ENCODE measurements at regions not wholly inside any gene's neighbourhood (a gene's known extent, or its start where the extent isn't known, plus 50 kb on each side); places are given as distances from the start of the nearest gene placed in this dataset.

DNA sequence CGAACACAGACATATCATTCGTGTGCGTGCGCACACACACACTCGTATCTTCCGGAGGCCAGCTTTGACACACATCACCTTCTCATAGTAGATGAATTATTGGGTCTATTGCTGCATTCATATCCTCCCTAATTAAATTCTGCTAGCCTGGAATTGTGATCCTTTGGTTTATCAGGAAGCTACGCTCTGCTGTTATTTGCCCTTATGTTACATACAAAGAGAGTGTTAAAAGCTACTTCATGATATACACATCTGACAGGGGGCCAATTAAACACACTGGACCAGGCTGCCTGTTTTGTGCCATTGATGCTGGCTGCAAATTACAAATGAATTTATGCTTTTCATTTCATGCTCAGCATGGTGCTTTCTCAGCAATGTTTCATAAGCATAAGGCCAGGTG lies 252.0 kb downstream of the RHOU start:
- H3K4me3 Mint-ChIP-seq: no peak overlapping the region
- H3K36me3 Mint-ChIP-seq: peaks cover 4% of the 10 kb centered on the region in 2 donors
- WGBS (ENCODE audit: insufficient coverage): no CpG with 5 or more reads among the region's 7 CpGs
- Histone ChIP-seq H3K4me1 (ENCODE audit: control insufficient read depth in 1 of 2, insufficient read depth in 2 of 2, low read length in 2 of 2) (peaks cover 94 to 99% of the 10 kb centered on the region in 2 donors), H2AFZ (ENCODE audit: insufficient read depth, low read depth, low read length, poor library complexity, severe bottlenecking) (no peak overlapping the region), H3K4me2 (replicated peaks; ENCODE audit: extremely low read depth, low read length, poor library complexity, severe bottlenecking) (no peak overlapping the region), H3K27me3 (ENCODE audit: control insufficient read depth in 2 of 2, insufficient read depth in 2 of 2, low read length in 2 of 2) (no peaks in the 10 kb centered on the region), H3K36me3 (replicated peaks in 1 of 2; ENCODE audit: control insufficient read depth in 1 of 2, insufficient read depth in 2 of 2, low read length in 2 of 2) (no peaks in the 10 kb centered on the region), H3K79me2 (ENCODE audit: insufficient read depth, low read length) (no peaks in the 10 kb centered on the region), H3K9me3 (replicated peaks in 1 of 2; ENCODE audit: control insufficient read depth in 1 of 2, insufficient read depth in 1 of 2, low read length in 2 of 2) (no peaks in the 10 kb centered on the region), H3K4me3 (replicated peaks in 1 of 3; ENCODE audit: low read depth in 2 of 3, low read length in 3 of 3) (no peak overlapping the region), H3K9ac (ENCODE audit: insufficient read depth, low read length, poor library complexity, severe bottlenecking) (no peak overlapping the region), H4K20me1 (ENCODE audit: insufficient read depth, low read length) (no peaks in the 10 kb centered on the region), H3K27ac (ENCODE audit: low read depth in 1 of 2, low read length in 2 of 2) (peak overlapping the region in 1 of 2 donors; percentile 45)
- H3K27ac Mint-ChIP-seq: peak overlapping the region in 4 of 7 donors; percentile 24 to 67 (median 46)
- intact Hi-C loops (cut with micrococcal nuclease): loop anchor here in 1 of 2 donors (5.0 kb wide), 1 partner anchor 80 kb away; no protein-coding TSS in a partner anchor
- no peak for DNase-seq
- TF ChIP-seq, protein P1, sequence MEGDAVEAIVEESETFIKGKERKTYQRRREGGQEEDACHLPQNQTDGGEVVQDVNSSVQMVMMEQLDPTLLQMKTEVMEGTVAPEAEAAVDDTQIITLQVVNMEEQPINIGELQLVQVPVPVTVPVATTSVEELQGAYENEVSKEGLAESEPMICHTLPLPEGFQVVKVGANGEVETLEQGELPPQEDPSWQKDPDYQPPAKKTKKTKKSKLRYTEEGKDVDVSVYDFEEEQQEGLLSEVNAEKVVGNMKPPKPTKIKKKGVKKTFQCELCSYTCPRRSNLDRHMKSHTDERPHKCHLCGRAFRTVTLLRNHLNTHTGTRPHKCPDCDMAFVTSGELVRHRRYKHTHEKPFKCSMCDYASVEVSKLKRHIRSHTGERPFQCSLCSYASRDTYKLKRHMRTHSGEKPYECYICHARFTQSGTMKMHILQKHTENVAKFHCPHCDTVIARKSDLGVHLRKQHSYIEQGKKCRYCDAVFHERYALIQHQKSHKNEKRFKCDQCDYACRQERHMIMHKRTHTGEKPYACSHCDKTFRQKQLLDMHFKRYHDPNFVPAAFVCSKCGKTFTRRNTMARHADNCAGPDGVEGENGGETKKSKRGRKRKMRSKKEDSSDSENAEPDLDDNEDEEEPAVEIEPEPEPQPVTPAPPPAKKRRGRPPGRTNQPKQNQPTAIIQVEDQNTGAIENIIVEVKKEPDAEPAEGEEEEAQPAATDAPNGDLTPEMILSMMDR (IDR thresholded peaks at IDR 0.05): no peak
- no peaks in the 10 kb centered on the region for H3K27me3 Mint-ChIP-seq (ENCODE audit: low read depth in 3 of 3)
- H3K9me3 Mint-ChIP-seq: no peaks in the 10 kb centered on the region
- peaks cover 94% of the 10 kb centered on the region for H3K4me1 Mint-ChIP-seq

DNA sequence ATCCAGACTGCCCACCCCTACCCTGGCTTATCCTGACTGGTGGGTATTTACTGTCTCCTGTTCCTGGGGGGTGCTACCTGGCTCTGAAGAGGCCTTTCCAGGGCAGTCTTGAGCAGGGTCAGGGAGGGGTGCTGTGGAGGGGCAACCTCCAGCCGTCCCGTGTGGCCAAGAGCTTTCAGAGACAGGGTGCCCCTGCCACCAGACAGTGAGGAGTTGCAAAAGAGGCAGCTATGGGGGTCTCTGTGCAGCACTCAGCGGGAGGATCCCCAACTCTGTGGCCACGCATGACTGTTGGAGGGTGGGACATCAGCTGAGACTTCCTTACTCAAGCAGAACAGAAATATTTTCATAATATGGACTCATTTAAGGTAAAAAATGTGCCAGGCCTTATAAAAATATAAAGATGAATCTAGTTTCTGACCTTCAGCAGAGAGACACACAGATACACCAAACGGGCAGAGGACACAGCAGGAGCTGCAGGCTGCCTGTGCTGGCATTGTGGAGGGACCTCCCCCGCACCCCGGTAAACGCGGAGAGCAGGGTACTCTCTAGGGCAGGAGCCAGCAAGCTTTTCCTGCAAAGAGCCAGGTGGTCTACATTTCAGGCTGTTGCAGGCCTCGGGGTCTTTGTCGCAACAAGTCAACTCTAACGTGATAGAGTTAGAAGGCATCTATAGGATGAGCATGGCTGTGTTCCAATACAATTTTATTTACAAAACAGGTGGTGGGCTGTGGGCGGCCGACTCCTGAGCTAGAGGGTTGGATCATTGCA lies 252.6 kb downstream of the RHOU start:
- DNase-seq: no peak
- no peak overlapping the region for H3K9ac ChIP-seq (ENCODE audit: insufficient read depth, low read length, poor library complexity, severe bottlenecking)
- no peak overlapping the region for H3K4me3 ChIP-seq (replicated peaks in 1 of 3; ENCODE audit: low read depth in 2 of 3, low read length in 3 of 3)
- intact Hi-C loops (cut with micrococcal nuclease): loop anchor here in 1 of 2 donors (5.0 kb wide), 1 partner anchor 79 kb away; no protein-coding TSS in a partner anchor
- H3K4me1 ChIP-seq (ENCODE audit: control insufficient read depth in 1 of 2, insufficient read depth in 2 of 2, low read length in 2 of 2): peaks cover 93 to 99% of the 10 kb centered on the region in 2 donors
- no peak overlapping the region for H2AFZ ChIP-seq (ENCODE audit: insufficient read depth, low read depth, low read length, poor library complexity, severe bottlenecking)
- peak overlapping the region in 6 of 7 donors; percentile 15 to 70 (median 54) for H3K27ac Mint-ChIP-seq
- no peaks in the 10 kb centered on the region for H3K79me2 ChIP-seq (ENCODE audit: insufficient read depth, low read length)
- peaks cover 94% of the 10 kb centered on the region for H3K4me1 Mint-ChIP-seq
- H3K27me3 ChIP-seq (ENCODE audit: control insufficient read depth in 2 of 2, insufficient read depth in 2 of 2, low read length in 2 of 2): no peaks in the 10 kb centered on the region
- H3K4me2 ChIP-seq (replicated peaks; ENCODE audit: extremely low read depth, low read length, poor library complexity, severe bottlenecking): no peak overlapping the region
- no peaks in the 10 kb centered on the region for H3K36me3 ChIP-seq (replicated peaks in 1 of 2; ENCODE audit: control insufficient read depth in 1 of 2, insufficient read depth in 2 of 2, low read length in 2 of 2)
- TF ChIP-seq, protein P1 (IDR thresholded peaks at IDR 0.05): no peak
- H3K27ac ChIP-seq (ENCODE audit: low read depth in 1 of 2, low read length in 2 of 2): peak overlapping the region in 1 of 2 donors; percentile 45
- no peaks in the 10 kb centered on the region for H4K20me1 ChIP-seq (ENCODE audit: insufficient read depth, low read length)
- H3K9me3 Mint-ChIP-seq: no peaks in the 10 kb centered on the region
- H3K9me3 ChIP-seq (replicated peaks in 1 of 2; ENCODE audit: control insufficient read depth in 1 of 2, insufficient read depth in 1 of 2, low read length in 2 of 2): no peaks in the 10 kb centered on the region
- H3K36me3 Mint-ChIP-seq: peaks cover 4 to 7% of the 10 kb centered on the region in 2 donors
- 54% methylated on average over 4 of the region's 14 CpGs for WGBS (ENCODE audit: insufficient coverage)
- no peaks in the 10 kb centered on the region for H3K27me3 Mint-ChIP-seq (ENCODE audit: low read depth in 3 of 3)
- H3K4me3 Mint-ChIP-seq: no peak overlapping the region

All from CD14-positive monocyte (primary cell).